MM.1S (cell line): ENCODE measurements at regions not wholly inside any gene's neighbourhood (a gene's known extent, or its start where the extent isn't known, plus 50 kb on each side); places are given as distances from the start of the nearest gene placed in this dataset.

Experiments used
- DNase-seq: peaks from one replicate; pipeline ENCODE4 v3.0.0-alpha.2; 2015
- H2AFZ ChIP-seq: fragments of 300-600 bp; sonication (generic); 2 replicates; pipeline ENCODE4 v1.6.0; 2016; ENCODE audit warnings: antibody characterized with exemption, low read length
- H3F3A ChIP-seq: fragments of 300-600 bp; sonication (generic); 2 replicates; pipeline ENCODE4 v1.6.1; 2016; ENCODE audit warnings: mild to moderate bottlenecking, antibody characterized with exemption, low read length, moderate library complexity, mixed read lengths; ENCODE audit not compliant: insufficient read depth
- H3K27ac ChIP-seq: fragments of 300-600 bp; sonication (generic); 2 replicates; pipeline ENCODE4 v1.5.1; 2016; ENCODE audit warnings: mild to moderate bottlenecking, low read length
- H3K27me3 ChIP-seq: fragments of 300-600 bp; sonication (generic); replicated peaks from 2 replicates; pipeline ENCODE4 v1.6.0; 2016; ENCODE audit warnings: low read length; ENCODE audit not compliant: insufficient read depth
- H3K36me3 ChIP-seq: fragments of 300-600 bp; sonication (generic); replicated peaks from 2 replicates; pipeline ENCODE4 v1.6.1; 2016; ENCODE audit warnings: mild to moderate bottlenecking, low read length, mixed read lengths; ENCODE audit not compliant: insufficient read depth
- H3K4me1 ChIP-seq: fragments of 300-600 bp; sonication (generic); 2 replicates; pipeline ENCODE4 v1.6.1; 2016; ENCODE audit warnings: low read length, mixed read lengths
- H3K4me2 ChIP-seq: fragments of 300-600 bp; sonication (generic); 2 replicates; pipeline ENCODE4 v1.6.0; 2016; ENCODE audit warnings: low read depth, low read length
- H3K4me3 ChIP-seq: fragments of 300-600 bp; sonication (generic); 2 replicates; pipeline ENCODE4 v1.5.1; 2016; ENCODE audit warnings: low read length, mixed read lengths
- H3K79me2 ChIP-seq: fragments of 300-600 bp; sonication (generic); 2 replicates; pipeline ENCODE4 v1.6.1; 2016; ENCODE audit warnings: mixed run types, low read length, mixed read lengths
- H3K9ac ChIP-seq: fragments of 300-600 bp; sonication (generic); 2 replicates; pipeline ENCODE4 v1.6.1; 2016; ENCODE audit warnings: low read length, mixed read lengths
- H3K9me2 ChIP-seq: fragments of 300-600 bp; sonication (generic); replicated peaks from 2 replicates; pipeline ENCODE4 v1.6.1; 2016; ENCODE audit warnings: mild to moderate bottlenecking, low read length, mixed read lengths; ENCODE audit not compliant: insufficient read depth
- H3K9me3 ChIP-seq: fragments of 300-600 bp; sonication (generic); replicated peaks from 2 replicates; pipeline ENCODE4 v1.6.1; 2016; ENCODE audit warnings: mild to moderate bottlenecking, low read length, mixed read lengths; ENCODE audit not compliant: insufficient read depth
- H4K20me1 ChIP-seq: fragments of 300-600 bp; sonication (generic); 2 replicates; pipeline ENCODE4 v1.6.1; 2016; ENCODE audit warnings: mild to moderate bottlenecking, low read length, moderate library complexity, mixed read lengths; ENCODE audit not compliant: insufficient read depth
- CTCF ChIP-seq: fragments of 300-600 bp; sonication (generic); IDR thresholded peaks from 2 replicates; pipeline ENCODE4 v1.5.1; 2016; ENCODE audit warnings: antibody characterized with exemption, low read length, mixed read lengths
- EZH2 ChIP-seq: fragments of 300-600 bp; sonication (generic); optimal IDR thresholded peaks from 2 replicates; pipeline ENCODE3; 2017; ENCODE audit warnings: low read depth, mild to moderate bottlenecking, antibody characterized with exemption, low read length, mixed read lengths
- EZH2phosphoT487 ChIP-seq: fragments of 300-600 bp; sonication (generic); IDR thresholded peaks from 2 replicates; pipeline ENCODE4 v1.6.1; 2018; ENCODE audit warnings: antibody characterized with exemption, low read length

GRCh38 chr18:61639886-61640285, 252.9 kb downstream of the RNF152 start:
- no peaks in the 10 kb centered on the region for H4K20me1 ChIP-seq
- H3K4me1 ChIP-seq, result no peaks in the 10 kb centered on the region
- H3F3A ChIP-seq, result no peaks in the 10 kb centered on the region
- no peak overlapping the region for H3K4me2 ChIP-seq
- H3K36me3 ChIP-seq, result no peaks in the 10 kb centered on the region
- H3K27me3 ChIP-seq, result no peaks in the 10 kb centered on the region
- no peak for DNase-seq
- no peak overlapping the region for H3K4me3 ChIP-seq
- no peak overlapping the region for H3K27ac ChIP-seq
- no peaks in the 10 kb centered on the region for H3K9me2 ChIP-seq
- H2AFZ ChIP-seq, result no peak overlapping the region
- no peaks in the 10 kb centered on the region for H3K79me2 ChIP-seq
- no peak for TF ChIP-seq EZH2
- TF ChIP-seq EZH2phosphoT487, result no peak
- TF ChIP-seq CTCF, result no peak
- no peak overlapping the region for H3K9ac ChIP-seq
- H3K9me3 ChIP-seq, result no peaks in the 10 kb centered on the region

- Histone ChIP-seq H2AFZ (no peak overlapping the region), H3K36me3 (no peaks in the 10 kb centered on the region), H3K9me2 (no peaks in the 10 kb centered on the region), H3K79me2 (no peaks in the 10 kb centered on the region), H3K4me2 (no peak overlapping the region), H3K27me3 (no peaks in the 10 kb centered on the region), H3K9me3 (no peaks in the 10 kb centered on the region), H3K4me3 (no peak overlapping the region), H3F3A (no peaks in the 10 kb centered on the region), H4K20me1 (no peaks in the 10 kb centered on the region), H3K9ac (no peak overlapping the region), H3K4me1 (no peaks in the 10 kb centered on the region), H3K27ac (no peak overlapping the region)
- DNase-seq, result no peak
- TF ChIP-seq CTCF, result no peak
These were observed 254.8 kb downstream of the RNF152 start for GRCh38 chr18:61637905-61638595.

- Histone ChIP-seq H2AFZ (no peak overlapping the region), H3K9me3 (no peaks in the 10 kb centered on the region), H3K4me2 (no peak overlapping the region), H4K20me1 (no peaks in the 10 kb centered on the region), H3K79me2 (no peaks in the 10 kb centered on the region), H3K4me3 (no peak overlapping the region), H3F3A (no peaks in the 10 kb centered on the region), H3K9me2 (no peaks in the 10 kb centered on the region), H3K4me1 (no peaks in the 10 kb centered on the region), H3K9ac (no peak overlapping the region), H3K36me3 (no peaks in the 10 kb centered on the region), H3K27me3 (no peaks in the 10 kb centered on the region), H3K27ac (no peak overlapping the region)
- TF ChIP-seq EZH2phosphoT487, result no peak
- no peak for TF ChIP-seq CTCF
- TF ChIP-seq EZH2, result no peak
- no peak for DNase-seq
These were observed 255.5 kb downstream of the RNF152 start for GRCh38 chr18:61637319-61637718.
